GM12872 (cell line): ENCODE measurements at regions not wholly inside any gene's neighbourhood (a gene's known extent, or its start where the extent isn't known, plus 50 kb on each side); places are given as distances from the start of the nearest gene placed in this dataset.

ENCODE experiments used
- TF ChIP-seq, protein P1 (sequence below): IDR thresholded peaks from 3 replicates; pipeline ENCODE4 v1.5.1; 2011; ENCODE audit warnings: low read depth, mild to moderate bottlenecking, low read length, moderate library complexity; ENCODE audit not compliant: insufficient read depth

DNA sequence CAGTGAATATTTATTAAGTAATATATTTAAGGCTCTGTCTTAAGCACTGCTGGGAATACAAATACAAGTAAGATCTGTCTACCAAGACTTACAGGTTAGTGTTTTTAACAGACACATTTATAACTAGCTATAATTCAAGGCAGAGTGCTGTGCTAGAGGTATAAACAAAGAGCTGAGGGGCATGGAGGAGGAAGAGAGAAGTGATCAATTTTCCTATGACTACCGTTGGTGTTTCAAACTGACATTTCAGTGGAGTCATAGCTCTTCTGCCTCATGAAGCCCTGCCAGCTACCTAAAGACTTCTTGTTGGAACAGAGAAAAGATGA, 79.9 kb downstream of the CYB561 start:
- TF ChIP-seq, protein P1, sequence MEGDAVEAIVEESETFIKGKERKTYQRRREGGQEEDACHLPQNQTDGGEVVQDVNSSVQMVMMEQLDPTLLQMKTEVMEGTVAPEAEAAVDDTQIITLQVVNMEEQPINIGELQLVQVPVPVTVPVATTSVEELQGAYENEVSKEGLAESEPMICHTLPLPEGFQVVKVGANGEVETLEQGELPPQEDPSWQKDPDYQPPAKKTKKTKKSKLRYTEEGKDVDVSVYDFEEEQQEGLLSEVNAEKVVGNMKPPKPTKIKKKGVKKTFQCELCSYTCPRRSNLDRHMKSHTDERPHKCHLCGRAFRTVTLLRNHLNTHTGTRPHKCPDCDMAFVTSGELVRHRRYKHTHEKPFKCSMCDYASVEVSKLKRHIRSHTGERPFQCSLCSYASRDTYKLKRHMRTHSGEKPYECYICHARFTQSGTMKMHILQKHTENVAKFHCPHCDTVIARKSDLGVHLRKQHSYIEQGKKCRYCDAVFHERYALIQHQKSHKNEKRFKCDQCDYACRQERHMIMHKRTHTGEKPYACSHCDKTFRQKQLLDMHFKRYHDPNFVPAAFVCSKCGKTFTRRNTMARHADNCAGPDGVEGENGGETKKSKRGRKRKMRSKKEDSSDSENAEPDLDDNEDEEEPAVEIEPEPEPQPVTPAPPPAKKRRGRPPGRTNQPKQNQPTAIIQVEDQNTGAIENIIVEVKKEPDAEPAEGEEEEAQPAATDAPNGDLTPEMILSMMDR = no peak

DNA sequence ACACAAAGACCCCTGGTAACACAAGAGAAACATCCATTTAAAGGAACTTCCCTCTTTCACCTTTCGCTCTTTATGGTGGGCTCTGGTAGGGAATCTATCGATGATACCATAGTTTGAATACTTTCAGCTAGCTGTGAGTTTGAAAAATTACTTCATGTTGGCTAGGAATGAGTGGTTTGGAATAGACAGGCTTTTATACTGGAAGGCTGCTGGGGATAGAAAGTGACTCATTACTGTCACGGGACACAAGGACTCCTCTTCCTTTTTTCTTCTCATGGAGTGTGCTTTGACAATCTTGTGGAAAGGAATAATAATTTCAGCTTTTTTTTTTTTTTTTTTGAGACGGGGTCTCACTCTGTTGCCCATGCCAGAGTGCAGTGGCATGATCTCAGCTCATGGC, 76.9 kb downstream of the CYB561 start:
- TF ChIP-seq, protein P1 = no peak

DNA sequence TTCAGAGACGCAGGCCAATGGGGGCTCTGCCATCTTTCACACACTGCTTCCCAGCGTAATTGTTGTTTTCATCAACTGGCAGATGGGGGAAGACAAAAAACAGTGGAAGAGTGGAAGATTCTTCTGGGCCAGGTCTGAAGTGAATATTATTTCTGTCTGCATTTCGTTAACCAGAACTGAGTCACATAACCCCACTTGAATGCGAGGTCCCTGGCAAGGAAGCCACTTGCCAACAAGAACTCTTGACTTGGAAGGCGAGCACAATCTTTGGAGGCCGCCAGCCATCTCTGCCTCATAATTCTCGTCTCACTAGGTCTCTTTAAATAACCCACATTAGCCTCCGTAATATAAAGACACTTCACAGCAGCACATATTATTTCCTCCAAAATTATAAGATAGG, 75.4 kb downstream of the CYB561 start:
- TF ChIP-seq, protein P1 = no peak

DNA sequence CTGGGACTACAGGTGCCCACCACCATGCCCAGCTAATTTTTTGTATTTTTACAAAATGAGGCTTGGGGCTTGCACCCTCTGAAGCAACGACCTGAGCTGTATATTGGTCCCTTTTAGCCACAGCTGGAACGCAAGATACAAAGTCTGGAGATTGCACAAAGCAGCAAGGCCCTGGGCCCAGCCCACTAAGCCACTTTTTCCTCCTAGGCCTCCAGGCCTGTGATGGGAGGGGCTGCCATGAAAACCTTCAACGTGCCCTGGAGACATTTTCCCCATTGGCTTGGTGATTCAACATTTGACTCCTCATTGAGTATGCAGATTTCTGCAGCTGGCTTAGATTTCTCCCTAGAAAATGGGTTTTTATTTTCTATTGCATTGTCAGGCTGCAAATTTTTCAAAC, 69.2 kb downstream of the CYB561 start:
- TF ChIP-seq, protein P1 = no peak

DNA sequence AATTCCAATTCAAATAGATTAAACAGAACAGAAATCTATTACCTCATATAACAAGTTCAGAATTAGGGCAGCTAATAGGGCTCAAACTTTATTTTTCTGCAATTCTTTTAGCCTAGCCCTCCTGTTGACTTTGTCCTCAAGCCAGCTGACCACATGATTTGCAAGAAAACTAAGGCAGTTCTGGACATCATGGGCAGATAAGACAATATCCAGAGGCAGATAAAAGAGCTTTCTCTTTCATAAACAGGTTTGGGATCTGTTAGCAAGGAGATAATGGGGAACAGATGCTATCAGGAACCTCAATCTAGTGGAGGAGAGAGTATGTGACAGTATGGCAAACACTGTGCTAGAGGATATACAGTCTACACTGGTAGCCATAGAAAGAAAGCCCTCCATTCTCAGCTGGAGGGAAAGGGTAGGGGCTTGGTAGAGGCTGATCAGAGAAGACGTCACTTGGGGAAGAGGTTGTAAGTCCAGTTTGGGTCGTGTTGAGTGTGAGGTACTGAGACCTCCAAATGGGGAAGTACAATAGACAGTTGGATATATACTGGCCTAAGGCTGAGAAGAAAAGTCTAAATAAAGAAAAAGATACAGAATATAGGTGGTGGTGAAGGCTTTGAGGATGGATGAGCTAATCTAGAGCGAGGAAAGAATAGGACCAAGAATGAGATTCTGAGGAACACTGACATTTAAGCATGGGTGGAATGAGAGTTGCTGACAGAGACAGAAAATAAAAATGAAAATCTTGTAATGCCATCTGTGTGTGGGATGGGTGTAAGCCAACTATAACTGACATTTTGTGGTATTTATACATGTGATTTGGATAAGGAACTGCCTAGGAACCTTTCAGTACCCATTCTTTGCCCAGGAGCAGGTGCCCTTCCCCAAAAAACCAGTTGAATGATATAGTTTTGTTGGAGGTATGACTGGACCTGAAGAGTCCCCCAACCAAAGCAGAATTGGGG, 67.4 kb downstream of the CYB561 start:
- TF ChIP-seq, protein P1 = no peak

DNA sequence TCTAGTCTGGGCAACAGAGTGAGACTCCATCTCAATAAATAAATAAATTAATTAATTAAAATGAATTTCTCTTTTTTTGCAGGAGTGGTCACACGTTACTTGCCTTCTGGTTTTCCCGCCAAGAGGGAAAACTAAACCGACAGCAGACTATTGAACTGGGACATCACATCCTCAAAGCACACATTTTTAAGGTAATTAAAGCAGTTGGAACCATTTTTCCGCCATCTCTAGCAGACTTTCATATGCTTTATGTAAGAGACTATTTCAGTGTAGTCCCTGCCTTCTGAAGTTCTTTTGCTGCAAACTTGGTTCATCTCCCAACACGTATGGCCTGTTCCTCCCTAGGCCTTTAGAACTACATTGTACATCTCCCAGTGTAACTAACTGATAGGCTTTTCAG, 66.5 kb downstream of the CYB561 start:
- TF ChIP-seq, protein P1 = no peak

DNA sequence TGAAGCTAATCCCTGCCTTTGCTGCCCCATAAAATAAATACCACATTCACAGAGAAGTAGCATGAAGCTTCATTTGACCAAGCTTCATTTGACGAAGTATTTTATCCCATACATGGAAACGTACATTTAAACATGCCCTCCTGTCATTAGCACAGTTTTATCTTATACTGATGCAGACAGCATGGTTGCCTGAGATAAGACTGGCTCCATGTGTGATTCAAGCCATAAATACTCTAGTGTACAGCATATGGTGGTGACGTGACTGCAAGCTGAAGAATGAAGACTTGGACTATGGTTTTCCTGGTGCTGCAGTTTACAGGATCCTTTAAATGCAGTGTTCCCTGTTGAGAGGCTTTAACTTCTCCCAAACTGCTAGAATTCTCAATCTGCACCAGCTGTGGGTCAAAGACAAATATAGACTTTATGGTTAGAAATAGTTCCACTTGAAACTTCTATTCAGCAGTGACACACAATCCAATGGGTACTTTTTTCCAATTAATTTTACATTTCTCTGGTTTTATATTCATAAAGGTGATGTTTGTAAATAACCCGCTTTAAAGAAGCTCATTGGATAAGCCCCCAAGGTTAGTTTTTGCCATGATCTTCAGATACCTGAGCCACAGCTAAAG, 64.9 kb downstream of the CYB561 start:
- TF ChIP-seq, protein P1 = no peak
